ENCODE measurements at regions not wholly inside any gene's neighbourhood (a gene's known extent, or its start where the extent isn't known, plus 50 kb on each side); places are given as distances from the start of the nearest gene placed in this dataset.

DNA sequence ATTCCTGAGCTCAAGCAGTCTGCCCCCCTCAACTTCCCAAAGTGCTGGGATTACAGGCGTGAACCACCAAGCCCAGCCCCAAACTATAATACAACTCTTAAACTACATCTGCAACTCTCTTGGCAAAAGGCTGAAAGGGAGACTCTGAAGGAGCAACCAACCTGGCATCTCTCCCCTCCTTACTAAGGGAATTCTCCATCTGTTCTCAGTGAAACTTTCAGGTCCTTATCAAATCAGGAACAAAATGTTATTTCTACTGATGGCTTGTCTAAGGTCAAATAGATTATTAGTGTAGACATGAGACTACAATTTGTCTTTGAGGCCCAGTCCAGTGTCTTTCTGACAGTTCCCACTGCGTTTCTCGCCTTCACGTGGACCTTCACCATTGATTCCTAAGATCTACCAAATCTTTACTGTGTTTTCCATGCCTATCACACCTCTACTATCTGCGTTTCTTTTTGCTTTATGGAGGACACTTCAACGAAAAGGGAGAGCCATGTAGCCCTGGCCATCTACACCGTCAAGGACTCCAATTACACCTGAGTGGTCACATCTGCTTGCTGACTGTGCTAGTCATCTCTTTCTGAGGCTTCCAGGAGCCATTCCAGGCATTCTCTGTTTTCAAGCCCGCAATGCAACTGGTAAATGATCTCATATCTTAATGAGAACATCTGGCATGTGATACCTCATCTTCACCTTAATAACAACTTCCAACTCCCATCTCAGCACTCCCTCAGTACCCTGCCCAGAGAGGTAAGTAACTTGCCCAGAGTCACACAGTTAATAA, 405.7 kb upstream of the CITED2 start:
- no peaks in the 10 kb centered on the region; the same call in 1 of the 2 replicates for H3K9me3 ChIP-seq (replicated peaks)
- H3K4me3 ChIP-seq: no peak overlapping the region
- peaks cover 9% of the 10 kb centered on the region; the same call in 1 of the 2 replicates for H3K4me1 ChIP-seq
- DNase-seq: no peak
- H3K27ac ChIP-seq: no peak overlapping the region
- H3K27me3 ChIP-seq: no peaks in the 10 kb centered on the region
- H3K36me3 ChIP-seq: no peaks in the 10 kb centered on the region

DNA sequence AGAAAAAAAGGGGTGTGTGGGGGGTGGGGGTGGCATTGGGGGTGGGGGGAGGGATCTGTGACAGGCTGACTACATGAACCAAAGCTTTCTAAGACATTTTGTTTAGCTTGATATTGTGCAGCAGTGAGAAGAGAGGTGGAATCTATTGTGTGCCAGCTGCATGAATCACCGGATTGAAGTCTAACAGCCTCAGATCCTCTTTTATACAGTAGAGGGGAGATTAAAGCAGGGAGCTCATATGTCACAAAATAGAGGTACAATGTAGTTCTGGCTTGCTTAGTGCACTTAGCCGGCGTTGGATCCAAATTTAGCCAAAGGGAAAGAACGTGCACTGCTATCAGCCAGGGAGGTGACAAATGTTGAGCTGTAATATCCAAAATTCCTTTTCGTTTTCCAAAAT, 404.2 kb upstream of the CITED2 start:
- H3K9me3 ChIP-seq (replicated peaks): no peaks in the 10 kb centered on the region
- H3K27me3 ChIP-seq: no peaks in the 10 kb centered on the region
- no peaks in the 10 kb centered on the region for H3K36me3 ChIP-seq
- H3K4me1 ChIP-seq: peaks cover 9% of the 10 kb centered on the region; the same call in 1 of the 2 replicates
- no peak overlapping the region for H3K27ac ChIP-seq
- no peak overlapping the region for H3K4me3 ChIP-seq
- peak in 1 of 2 experiments; percentile 51 for DNase-seq

DNA sequence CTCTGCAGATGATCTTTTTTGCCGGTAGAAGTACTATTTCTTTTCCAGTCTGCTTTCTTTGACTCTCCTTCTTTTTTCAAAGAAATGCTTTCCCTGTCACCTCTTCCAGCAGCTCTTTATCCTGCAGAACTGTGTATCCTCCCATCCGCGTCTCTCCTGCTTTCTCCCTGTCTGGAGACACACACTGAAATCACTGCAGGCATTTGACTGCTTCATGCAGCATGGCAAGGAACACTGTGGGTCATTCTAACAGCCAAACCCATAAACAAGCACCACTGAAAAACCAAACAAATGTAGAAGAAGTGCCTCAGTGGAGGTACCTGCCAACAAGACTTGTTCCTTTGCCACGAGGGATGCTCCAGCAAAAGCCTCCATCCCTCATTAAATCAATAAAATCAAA, 403.7 kb upstream of the CITED2 start:
- Histone ChIP-seq H3K4me1 (peaks cover 9% of the 10 kb centered on the region; the same call in 1 of the 2 replicates), H3K36me3 (no peaks in the 10 kb centered on the region), H3K27ac (no peak overlapping the region), H3K4me3 (no peak overlapping the region), H3K9me3 (replicated peaks) (no peaks in the 10 kb centered on the region), H3K27me3 (no peaks in the 10 kb centered on the region)
- no peak for DNase-seq

DNA sequence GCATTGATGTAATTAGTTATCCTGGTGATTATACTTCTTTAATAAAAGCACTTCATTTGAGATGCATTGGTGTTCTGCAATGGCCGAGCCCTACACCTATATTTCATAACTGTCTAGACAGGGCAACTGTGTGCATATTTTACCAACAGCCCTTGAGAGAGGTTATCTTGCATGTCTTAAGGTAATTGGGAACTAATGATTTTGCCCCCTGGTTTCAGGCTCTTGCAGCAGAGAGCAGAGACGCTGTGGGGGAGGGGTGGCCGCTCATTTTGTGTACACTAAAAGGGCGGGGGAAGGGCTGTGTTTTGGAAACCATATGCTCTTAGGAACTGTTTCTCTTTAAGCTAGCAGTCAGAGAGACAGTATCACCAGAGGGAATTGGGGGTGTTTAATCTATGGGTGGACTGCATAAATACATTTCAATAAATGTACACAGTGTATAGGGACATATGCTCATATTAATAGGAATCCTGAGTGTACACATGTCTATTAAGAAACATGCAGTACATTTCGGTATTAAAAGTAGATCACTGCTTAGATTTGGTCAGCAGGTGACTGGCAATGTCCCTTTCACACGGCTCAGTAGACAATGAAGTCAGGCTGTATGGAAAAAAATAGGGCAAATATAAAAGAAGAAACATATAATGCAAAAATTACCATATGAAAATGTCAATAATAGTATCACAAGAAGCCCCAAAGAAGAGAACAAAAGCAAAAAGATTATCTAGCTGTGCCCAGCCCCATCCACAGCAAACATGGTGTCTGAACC, 402.9 kb upstream of the CITED2 start:
- no peaks in the 10 kb centered on the region for H3K36me3 ChIP-seq
- H3K4me1 ChIP-seq: peaks cover 9% of the 10 kb centered on the region; the same call in 1 of the 2 replicates
- H3K4me3 ChIP-seq: no peak overlapping the region
- no peaks in the 10 kb centered on the region for H3K27me3 ChIP-seq
- H3K27ac ChIP-seq: no peak overlapping the region
- no peaks in the 10 kb centered on the region for H3K9me3 ChIP-seq (replicated peaks)
- DNase-seq: no peak

DNA sequence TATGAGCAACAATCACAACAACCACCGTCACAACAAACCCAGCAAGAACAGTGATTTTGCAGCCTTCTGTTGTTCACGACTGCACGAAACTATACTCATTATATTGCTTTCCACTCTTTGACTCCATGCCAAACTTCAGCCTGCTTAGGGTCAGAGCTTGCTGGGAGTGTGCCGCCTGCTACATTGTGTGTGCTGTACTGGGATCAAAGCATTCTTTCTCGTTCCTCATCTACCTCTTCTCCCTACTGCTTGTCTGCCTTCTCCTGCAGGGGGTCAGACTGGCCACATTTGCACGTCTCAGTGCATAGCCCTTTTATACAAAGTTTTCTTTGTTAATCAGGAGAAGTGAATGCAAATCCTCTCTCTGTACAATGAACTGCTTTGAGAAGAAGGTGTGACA, 401.6 kb upstream of the CITED2 start:
- H3K36me3 ChIP-seq: no peaks in the 10 kb centered on the region
- peaks cover 9% of the 10 kb centered on the region; the same call in 1 of the 2 replicates for H3K4me1 ChIP-seq
- H3K27ac ChIP-seq: no peak overlapping the region
- H3K9me3 ChIP-seq (replicated peaks): no peaks in the 10 kb centered on the region
- H3K27me3 ChIP-seq: no peaks in the 10 kb centered on the region
- no peak overlapping the region for H3K4me3 ChIP-seq
- DNase-seq: no peak

DNA sequence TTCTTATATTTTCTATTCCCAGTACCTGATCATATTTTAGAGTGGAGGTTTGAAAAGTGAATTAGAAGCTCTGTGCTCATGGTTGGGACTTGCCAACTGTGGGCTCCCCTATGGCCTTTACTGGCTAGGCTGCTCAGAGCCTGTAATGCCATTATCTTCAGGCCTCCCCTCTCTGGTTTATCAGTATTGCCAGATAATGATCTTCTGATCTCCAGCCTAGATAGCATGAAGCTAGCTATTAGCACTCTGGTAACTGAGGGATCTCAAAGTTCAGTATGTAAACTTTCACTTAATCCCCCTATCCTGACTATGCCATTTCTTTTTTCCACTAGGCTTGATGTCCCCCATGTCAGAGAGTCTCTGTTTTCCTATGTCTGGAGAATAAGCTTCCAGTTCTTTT, 393.7 kb upstream of the CITED2 start:
- DNase-seq: peak in 1 of 2 experiments; percentile 40
- no peaks in the 10 kb centered on the region for H3K9me3 ChIP-seq (replicated peaks)
- no peaks in the 10 kb centered on the region for H3K27me3 ChIP-seq
- no peaks in the 10 kb centered on the region for H3K36me3 ChIP-seq
- H3K27ac ChIP-seq: peak overlapping the region; percentile 25
- H3K4me1 ChIP-seq: peaks cover 48% of the 10 kb centered on the region
- H3K4me3 ChIP-seq: no peak overlapping the region

DNA sequence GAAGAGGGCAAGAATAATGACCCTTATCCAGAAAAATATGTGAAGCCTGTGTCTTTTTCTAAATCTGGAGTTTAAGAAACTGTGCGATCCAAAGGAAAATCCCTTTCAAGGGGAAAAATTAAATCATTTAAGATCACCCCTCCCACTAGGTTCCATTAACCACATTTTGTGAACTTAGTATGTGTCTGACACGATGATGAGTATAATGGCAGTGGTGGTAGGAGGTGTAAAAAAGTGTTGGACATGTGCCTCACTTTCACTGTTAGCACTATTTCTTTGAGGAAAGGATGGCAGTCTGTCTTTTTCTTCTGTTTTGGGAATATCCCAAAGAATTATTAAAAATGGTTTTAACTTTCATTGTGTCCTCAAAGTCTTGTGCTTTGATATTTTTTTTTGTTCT, 392.3 kb upstream of the CITED2 start:
- DNase-seq: no peak
- H3K4me3 ChIP-seq: no peak overlapping the region
- H3K27me3 ChIP-seq: no peaks in the 10 kb centered on the region
- H3K9me3 ChIP-seq (replicated peaks): no peaks in the 10 kb centered on the region
- H3K27ac ChIP-seq: no peak overlapping the region
- H3K36me3 ChIP-seq: no peaks in the 10 kb centered on the region
- H3K4me1 ChIP-seq: peaks cover 50% of the 10 kb centered on the region

DNA sequence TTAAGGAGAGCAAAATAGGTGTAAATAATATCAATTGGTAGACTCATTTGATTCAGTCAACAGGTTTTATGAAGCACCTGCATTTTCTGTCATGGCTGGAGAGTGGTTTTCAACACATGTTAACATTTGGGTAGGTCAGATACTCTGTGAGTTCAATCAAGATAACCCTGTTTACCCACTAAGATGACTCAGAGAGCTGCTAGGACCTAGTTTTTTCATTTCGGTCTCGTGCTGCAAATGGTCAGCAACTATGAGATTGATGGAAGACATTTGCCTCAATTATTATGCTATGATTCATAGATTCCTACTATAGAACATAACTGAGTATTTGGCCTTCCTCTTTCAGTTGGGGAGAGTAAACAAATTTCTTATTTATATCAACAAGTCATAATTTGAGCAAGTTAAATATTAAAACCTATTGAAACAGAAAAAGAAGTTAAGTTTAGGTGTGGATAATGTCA, 391.4 kb upstream of the CITED2 start:
- H3K9me3 ChIP-seq (replicated peaks): no peaks in the 10 kb centered on the region
- peak in 1 of 2 experiments; percentile 26 for DNase-seq
- no peaks in the 10 kb centered on the region for H3K27me3 ChIP-seq

DNA sequence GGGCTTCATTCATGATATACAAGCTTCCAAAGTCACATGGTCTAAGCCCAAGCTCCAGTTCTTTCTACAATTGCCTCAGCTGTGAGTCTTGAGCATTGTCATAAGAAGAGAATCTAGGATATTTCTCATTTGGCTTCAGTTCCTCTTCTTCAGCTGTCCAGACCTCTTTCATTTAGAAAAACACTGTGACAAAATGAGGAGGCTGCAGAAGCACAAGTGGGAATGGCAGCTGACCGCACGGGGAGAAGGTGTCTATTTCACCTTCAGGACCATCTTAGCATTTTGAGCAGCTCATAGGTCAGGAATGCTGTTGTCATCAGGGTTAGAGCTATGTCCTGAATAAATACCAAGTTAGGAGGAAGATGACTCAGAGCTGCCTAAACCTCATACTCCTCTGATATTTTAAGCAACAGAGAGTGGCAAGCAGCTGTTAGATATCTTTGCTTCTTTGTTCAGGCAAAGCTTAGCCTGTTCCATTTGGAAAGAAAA, 390.1 kb upstream of the CITED2 start:
- DNase-seq: peak; percentile 88 to 94
- H3K4me3 ChIP-seq: no peak overlapping the region
- H3K27ac ChIP-seq: peak overlapping the region; percentile 93
- peaks cover 53% of the 10 kb centered on the region for H3K4me1 ChIP-seq
- no peaks in the 10 kb centered on the region for H3K9me3 ChIP-seq (replicated peaks)
- no peaks in the 10 kb centered on the region for H3K27me3 ChIP-seq
- H3K36me3 ChIP-seq: no peaks in the 10 kb centered on the region

More for the DNA sequence above, 391.4 kb upstream of the CITED2 start:
- Histone ChIP-seq H3K4me1 (peaks cover 53% of the 10 kb centered on the region), H3K36me3 (no peaks in the 10 kb centered on the region), H3K27ac (peak overlapping the region; percentile 93), H3K4me3 (no peak overlapping the region)

DNA sequence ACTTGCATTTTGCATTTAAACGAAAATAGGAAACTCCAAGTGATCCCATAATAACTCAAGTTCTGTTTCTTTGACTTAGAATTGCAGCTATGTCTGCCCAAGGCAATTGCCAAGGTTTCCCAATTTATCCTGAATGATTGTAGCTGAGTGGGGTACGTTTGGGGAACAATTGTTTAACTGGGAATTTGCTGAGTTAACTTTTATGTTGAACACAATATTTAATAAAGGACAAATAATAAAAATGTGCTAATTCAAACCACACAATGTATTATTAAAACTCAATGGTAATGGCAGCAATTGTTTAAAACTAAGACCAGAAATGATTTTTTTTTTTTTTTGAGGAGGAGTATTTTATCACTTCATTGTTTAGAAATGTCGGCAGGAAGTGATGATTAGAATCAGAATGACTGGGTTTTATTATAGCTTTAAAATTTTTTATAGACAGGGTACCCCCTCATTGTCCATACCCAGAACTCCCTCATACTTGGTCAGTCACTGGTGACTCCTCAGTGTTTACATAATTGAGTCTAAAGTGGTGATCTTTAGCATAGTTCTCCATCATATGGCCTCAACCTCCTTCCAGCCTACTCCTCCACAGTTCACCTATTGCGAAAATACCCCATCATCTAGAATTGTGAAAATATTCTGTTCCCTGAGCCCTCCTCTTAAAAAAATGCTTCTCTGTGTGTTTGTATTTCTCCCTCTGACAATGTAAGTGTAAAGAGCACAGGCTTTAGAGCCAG, 389.2 kb upstream of the CITED2 start:
- Histone ChIP-seq H3K36me3 (no peaks in the 10 kb centered on the region), H3K4me1 (peaks cover 45% of the 10 kb centered on the region), H3K27ac (peak overlapping the region; percentile 93), H3K27me3 (no peaks in the 10 kb centered on the region), H3K9me3 (replicated peaks) (no peaks in the 10 kb centered on the region), H3K4me3 (no peak overlapping the region)
- no peak for DNase-seq

DNA sequence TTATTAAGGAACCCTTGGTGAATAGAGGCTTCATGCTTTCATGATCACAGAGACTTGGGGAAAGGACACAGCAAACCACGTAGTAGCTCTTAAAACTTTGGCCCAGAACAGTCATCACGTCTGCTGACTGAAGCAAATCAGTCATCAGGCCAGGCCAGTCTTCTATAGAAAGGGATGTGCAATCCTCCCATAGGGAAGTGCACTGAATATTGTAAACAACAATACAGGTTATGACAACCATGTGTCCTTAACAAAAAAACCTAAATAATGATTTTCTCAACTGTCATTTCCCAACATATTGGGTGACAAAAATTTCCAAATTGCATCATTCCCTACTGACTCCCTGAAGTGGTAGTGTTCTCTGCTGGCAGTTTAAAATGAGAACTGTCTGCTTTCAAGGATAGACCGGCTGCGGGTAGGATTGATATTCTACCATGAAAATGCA, 388.2 kb upstream of the CITED2 start:
- Histone ChIP-seq H3K4me3 (no peak overlapping the region), H3K27ac (no peak overlapping the region)
- no peak for DNase-seq

DNA sequence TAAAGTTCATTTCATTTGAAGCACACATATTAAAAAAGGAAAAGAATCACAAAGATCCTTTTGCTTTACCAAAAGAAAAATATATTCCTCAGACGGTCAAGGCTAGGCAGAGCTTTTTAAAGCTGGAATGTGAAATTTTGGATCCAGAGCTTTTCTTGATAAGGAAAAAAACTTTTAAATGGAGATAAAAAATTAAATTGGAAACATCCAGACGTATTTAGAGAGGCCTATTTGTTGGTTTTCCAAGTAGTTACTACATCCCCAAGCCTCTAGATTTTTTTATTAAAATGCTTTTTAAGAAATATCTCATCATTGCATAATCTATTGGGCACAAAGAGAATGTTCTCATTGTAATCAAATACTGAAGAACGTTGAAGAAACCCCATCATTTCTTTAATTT, 385.7 kb upstream of the CITED2 start:
- H3K4me1 ChIP-seq: peaks cover 25% of the 10 kb centered on the region
- H3K36me3 ChIP-seq: no peaks in the 10 kb centered on the region
- no peak overlapping the region for H3K27ac ChIP-seq
- no peaks in the 10 kb centered on the region for H3K9me3 ChIP-seq (replicated peaks)
- no peak for DNase-seq
- H3K4me3 ChIP-seq: no peak overlapping the region
- no peaks in the 10 kb centered on the region for H3K27me3 ChIP-seq

More for the DNA sequence above, 388.2 kb upstream of the CITED2 start:
- peaks cover 38% of the 10 kb centered on the region for H3K4me1 ChIP-seq
- H3K36me3 ChIP-seq: no peaks in the 10 kb centered on the region
- no peaks in the 10 kb centered on the region for H3K27me3 ChIP-seq
- no peaks in the 10 kb centered on the region for H3K9me3 ChIP-seq (replicated peaks)

DNA sequence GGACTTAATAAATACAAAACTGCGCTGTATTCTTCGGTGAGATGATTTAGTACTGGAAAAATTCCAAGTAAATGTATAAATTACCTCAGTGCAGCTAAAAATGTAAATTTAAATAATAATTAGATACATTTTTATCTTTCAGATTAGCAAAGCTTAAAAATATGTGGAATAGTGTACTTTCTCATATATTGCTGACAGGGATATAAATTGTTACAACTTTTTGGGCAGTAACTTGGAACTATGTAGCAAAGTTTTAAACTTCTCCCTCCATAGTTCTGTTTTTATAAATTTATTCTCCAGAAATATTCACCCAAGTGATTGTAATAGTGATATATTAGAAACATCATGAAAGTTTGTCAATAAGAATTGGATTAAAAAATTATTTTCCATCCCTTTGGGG, 384.6 kb upstream of the CITED2 start:
- Histone ChIP-seq H3K36me3 (no peaks in the 10 kb centered on the region), H3K27ac (no peak overlapping the region), H3K4me3 (no peak overlapping the region), H3K9me3 (replicated peaks) (no peaks in the 10 kb centered on the region), H3K27me3 (no peaks in the 10 kb centered on the region), H3K4me1 (peaks cover 28% of the 10 kb centered on the region)
- no peak for DNase-seq

DNA sequence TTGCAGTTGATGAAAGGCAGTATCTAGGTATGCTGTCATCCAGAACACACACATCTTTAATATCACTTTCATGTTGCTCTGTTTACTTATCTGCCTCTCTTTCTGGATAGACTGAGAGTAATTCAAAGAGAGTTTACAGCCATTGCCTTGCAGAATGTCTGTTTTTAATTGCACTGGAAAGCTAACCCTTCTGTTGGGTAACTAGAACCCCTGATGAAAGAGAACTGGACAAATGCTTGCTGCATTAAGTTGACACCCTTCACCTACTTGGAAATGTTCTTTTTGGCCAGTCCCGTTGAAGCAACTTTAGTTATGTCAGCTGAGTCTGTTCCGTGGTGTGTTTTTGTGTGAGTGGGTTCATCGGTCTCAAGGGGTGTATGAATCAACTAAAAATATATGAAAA, 383.8 kb upstream of the CITED2 start:
- Histone ChIP-seq H3K27ac (no peak overlapping the region), H3K9me3 (replicated peaks) (no peaks in the 10 kb centered on the region), H3K27me3 (no peaks in the 10 kb centered on the region), H3K36me3 (no peaks in the 10 kb centered on the region), H3K4me1 (peaks cover 27% of the 10 kb centered on the region), H3K4me3 (no peak overlapping the region)
- DNase-seq: no peak

Data from SJCRH30 (cell line).